ENCODE measurements at regions not wholly inside any gene's neighbourhood (a gene's known extent, or its start where the extent isn't known, plus 50 kb on each side); places are given as distances from the start of the nearest gene placed in this dataset.

DNA sequence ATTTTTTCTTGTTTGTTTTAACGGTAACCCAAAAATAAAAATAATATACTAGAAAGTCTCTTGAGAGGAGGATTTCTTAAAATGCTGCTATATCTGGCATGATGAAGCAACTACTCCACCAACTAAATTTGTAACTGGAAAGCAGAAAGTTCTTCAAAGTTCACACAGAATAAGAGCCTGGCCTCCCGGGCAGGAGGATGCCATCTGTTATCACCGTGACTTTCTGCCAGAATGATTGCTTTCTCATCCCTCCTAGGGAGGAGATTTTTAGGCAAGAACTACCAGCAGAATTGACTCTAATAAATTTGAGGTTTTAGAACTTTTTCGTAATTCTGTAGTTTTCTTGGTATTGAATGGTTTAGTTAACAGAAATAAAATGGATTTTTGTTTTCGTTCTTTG is 464.6 kb upstream of the ACTBL2 start:
- intact Hi-C loops (cut with DNase I): no loop called here
- no peak for DNase-seq
- no peak for ATAC-seq (ENCODE audit: low FRiP score)
- peaks cover 3% of the 10 kb centered on the region for H3K9me3 ChIP-seq (ENCODE audit: control insufficient read depth, low read length)
- no peak overlapping the region for H3K4me3 ChIP-seq (ENCODE audit: low read length in 2 of 2)
- H3K27ac ChIP-seq (ENCODE audit: low read depth in 1 of 2, low read length in 2 of 2): no peak overlapping the region
- WGBS, 2 donors: 63 to 67% methylated on average over 5 of the region's 5 CpGs
- H3K4me1 ChIP-seq (ENCODE audit: control insufficient read depth in 1 of 2, insufficient read depth in 2 of 2, low read length in 2 of 2): no peaks in the 10 kb centered on the region
- no peaks in the 10 kb centered on the region for H3K36me3 ChIP-seq (ENCODE audit: control insufficient read depth in 1 of 2, insufficient read depth in 2 of 2, low read length in 1 of 2)
- peaks cover 0 to 3% of the 10 kb centered on the region in 2 donors for H3K27me3 ChIP-seq (ENCODE audit: control insufficient read depth in 1 of 2, insufficient read depth in 2 of 2, low read length in 1 of 2)

DNA sequence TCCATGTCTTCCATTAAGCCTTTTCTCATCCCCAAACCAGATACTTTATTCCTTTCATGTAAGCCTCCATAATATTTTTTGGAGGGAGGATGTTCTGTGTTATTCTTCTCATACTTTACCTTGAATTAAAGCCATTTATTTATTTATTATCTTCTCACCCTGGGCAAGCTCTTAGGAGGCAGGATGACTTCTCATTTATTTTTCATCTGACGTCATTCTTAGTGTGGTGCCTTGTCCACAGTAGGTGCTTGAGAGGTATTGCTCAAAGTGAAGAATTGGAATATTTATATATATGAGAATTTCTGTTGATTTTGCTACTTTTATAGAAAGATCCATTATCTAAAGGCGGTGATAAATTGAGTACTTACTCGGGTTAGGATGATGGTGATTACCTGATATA is 458.3 kb upstream of the ACTBL2 start:
- H3K27me3 ChIP-seq (ENCODE audit: control insufficient read depth in 1 of 2, insufficient read depth in 2 of 2, low read length in 1 of 2): no peaks in the 10 kb centered on the region
- H3K4me3 ChIP-seq (ENCODE audit: low read length in 2 of 2): no peak overlapping the region
- 93 to 94% methylated on average over 3 of the region's 3 CpGs for WGBS, 2 donors

DNA sequence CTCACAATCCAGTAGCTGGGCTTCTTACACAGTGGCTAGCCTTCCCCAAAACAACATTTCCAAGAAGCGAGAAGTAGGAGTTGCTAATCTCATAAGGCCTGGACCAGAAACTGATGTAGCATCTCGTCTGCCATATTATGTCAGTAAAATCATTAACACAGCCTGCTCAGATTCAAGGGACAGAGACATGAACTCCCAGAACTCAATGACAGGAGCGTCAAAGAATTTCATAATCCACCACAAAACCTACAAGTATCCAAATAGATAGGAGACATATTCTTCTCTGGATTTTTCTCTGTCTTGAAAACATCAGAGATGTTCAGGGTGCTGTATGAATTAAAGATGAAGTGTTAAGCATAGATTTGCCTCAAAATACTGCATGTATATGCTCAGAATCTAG is 457.6 kb upstream of the ACTBL2 start:
- no peaks in the 10 kb centered on the region for H3K36me3 ChIP-seq (ENCODE audit: control insufficient read depth in 1 of 2, insufficient read depth in 2 of 2, low read length in 1 of 2)
- ATAC-seq (ENCODE audit: low FRiP score): no peak
- H3K4me3 ChIP-seq (ENCODE audit: low read length in 2 of 2): no peak overlapping the region
- no peak overlapping the region for H3K27ac ChIP-seq (ENCODE audit: low read depth in 1 of 2, low read length in 2 of 2)
- H3K27me3 ChIP-seq (ENCODE audit: control insufficient read depth in 1 of 2, insufficient read depth in 2 of 2, low read length in 1 of 2): no peaks in the 10 kb centered on the region
- WGBS, 2 donors: 93 to 97% methylated on average over 3 of the region's 3 CpGs
- no peaks in the 10 kb centered on the region for H3K4me1 ChIP-seq (ENCODE audit: control insufficient read depth in 1 of 2, insufficient read depth in 2 of 2, low read length in 2 of 2)
- no peak for DNase-seq
- intact Hi-C loops (cut with DNase I): no loop called here
- no peaks in the 10 kb centered on the region for H3K9me3 ChIP-seq (ENCODE audit: control insufficient read depth, low read length)

More for the DNA sequence above, 458.3 kb upstream of the ACTBL2 start:
- Histone ChIP-seq H3K36me3 (ENCODE audit: control insufficient read depth in 1 of 2, insufficient read depth in 2 of 2, low read length in 1 of 2) (no peaks in the 10 kb centered on the region), H3K4me1 (ENCODE audit: control insufficient read depth in 1 of 2, insufficient read depth in 2 of 2, low read length in 2 of 2) (no peaks in the 10 kb centered on the region), H3K27ac (ENCODE audit: low read depth in 1 of 2, low read length in 2 of 2) (no peak overlapping the region), H3K9me3 (ENCODE audit: control insufficient read depth, low read length) (no peaks in the 10 kb centered on the region)
- DNase-seq (no peak), ATAC-seq (ENCODE audit: low FRiP score) (no peak)
- intact Hi-C loops (cut with DNase I): no loop called here

DNA sequence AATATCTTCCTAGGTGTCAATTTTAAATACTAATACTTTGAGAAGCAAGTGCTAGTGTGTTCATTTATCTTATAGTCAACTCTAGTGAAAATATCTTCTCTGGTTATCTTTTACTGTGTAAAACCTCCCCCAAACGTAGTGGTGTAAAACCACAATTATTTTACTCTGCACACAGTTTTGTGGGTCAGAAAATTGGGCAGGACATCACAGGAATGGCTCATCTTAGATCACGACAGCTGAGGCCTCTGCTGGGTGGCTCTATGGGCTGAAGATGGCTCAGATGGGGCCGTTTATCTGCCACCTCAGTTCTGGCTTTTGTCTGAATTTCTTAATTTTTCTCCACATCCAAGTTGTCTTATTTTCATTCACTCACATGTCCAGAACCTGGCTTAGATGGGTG is 457.2 kb upstream of the ACTBL2 start:
- no peaks in the 10 kb centered on the region for H3K36me3 ChIP-seq (ENCODE audit: control insufficient read depth in 1 of 2, insufficient read depth in 2 of 2, low read length in 1 of 2)
- H3K4me3 ChIP-seq (ENCODE audit: low read length in 2 of 2): no peak overlapping the region
- intact Hi-C loops (cut with DNase I): no loop called here
- DNase-seq (no peak), ATAC-seq (ENCODE audit: low FRiP score) (no peak)
- 52 to 63% methylated on average over 3 of the region's 3 CpGs for WGBS, 2 donors
- H3K27me3 ChIP-seq (ENCODE audit: control insufficient read depth in 1 of 2, insufficient read depth in 2 of 2, low read length in 1 of 2): no peaks in the 10 kb centered on the region
- H3K4me1 ChIP-seq (ENCODE audit: control insufficient read depth in 1 of 2, insufficient read depth in 2 of 2, low read length in 2 of 2): no peaks in the 10 kb centered on the region
- H3K27ac ChIP-seq (ENCODE audit: low read depth in 1 of 2, low read length in 2 of 2): no peak overlapping the region
- no peaks in the 10 kb centered on the region for H3K9me3 ChIP-seq (ENCODE audit: control insufficient read depth, low read length)

DNA sequence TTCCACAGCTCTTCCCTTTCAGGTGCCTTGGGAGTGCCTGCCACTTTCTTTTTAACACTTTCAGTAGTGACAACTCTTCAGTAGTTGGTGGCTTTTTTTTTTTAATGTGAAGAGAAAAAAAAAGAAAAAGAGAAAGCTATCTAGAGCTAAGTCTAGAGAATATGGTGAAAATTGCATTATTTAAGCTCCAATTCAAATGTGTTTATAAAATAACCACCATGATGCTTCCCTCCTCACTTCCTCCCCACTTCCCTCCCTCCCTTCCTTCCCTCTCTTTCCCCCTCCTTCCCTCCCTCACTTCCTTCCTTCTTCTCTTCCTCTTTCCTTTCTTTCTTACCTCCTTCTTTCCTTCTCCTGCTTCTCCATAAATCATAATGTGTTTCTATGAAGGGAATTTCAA is 456.7 kb upstream of the ACTBL2 start:
- no peak for ATAC-seq (ENCODE audit: low FRiP score)
- no peaks in the 10 kb centered on the region for H3K4me1 ChIP-seq (ENCODE audit: control insufficient read depth in 1 of 2, insufficient read depth in 2 of 2, low read length in 2 of 2)
- H3K27me3 ChIP-seq (ENCODE audit: control insufficient read depth in 1 of 2, insufficient read depth in 2 of 2, low read length in 1 of 2): no peaks in the 10 kb centered on the region
- H3K9me3 ChIP-seq (ENCODE audit: control insufficient read depth, low read length): no peaks in the 10 kb centered on the region
- no peaks in the 10 kb centered on the region for H3K36me3 ChIP-seq (ENCODE audit: control insufficient read depth in 1 of 2, insufficient read depth in 2 of 2, low read length in 1 of 2)
- no peak for DNase-seq
- H3K4me3 ChIP-seq (ENCODE audit: low read length in 2 of 2): no peak overlapping the region
- intact Hi-C loops (cut with DNase I): no loop called here
- no peak overlapping the region for H3K27ac ChIP-seq (ENCODE audit: low read depth in 1 of 2, low read length in 2 of 2)

DNA sequence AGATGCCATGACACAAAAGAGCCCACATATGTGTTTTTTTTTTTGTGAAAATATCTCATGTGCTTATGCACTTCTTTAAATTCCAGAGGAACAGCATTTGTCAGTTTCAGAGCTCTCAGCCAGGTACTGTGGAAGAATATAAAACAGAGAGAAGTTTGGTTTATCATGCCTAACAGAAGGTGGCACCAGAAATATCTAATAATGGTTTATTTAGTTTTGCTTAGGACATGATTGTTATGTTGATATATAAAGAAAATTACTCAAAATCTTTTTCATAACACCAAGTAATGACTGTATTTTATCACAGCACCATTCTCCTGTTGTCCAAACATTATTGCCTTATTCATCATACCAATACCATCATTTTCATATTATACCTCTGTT is 455.6 kb upstream of the ACTBL2 start:
- no peak for DNase-seq

DNA sequence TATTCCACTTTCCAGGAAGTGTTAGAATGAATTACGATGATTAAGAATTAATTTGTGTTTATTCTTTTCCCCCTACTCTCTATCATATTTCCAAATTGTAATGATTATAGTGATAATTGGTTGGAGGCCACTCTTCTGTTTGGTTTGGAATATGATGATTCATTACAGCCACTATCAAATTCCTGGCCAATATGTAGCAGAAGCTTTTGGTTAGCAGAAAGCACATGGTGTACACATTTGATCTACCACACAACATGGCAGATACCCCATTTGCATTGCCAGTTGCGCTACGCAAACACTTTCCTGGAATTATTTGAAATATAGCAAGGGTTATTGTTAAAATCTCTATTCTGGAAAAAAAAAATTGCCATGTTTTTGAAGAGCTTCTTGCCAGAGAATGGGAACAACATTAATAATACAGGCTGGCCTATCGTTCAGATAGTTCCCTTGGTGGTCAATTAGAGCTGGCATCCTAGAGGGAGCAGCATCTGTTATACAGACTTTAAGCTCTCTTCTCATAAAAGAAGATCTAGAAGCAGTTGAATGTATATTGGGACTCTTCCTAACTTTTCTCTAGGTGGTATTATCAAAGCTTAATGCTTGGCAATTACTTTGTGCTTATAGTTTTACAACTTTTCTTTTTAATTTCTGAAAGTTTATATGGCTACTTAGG is 455.0 kb upstream of the ACTBL2 start:
- Histone ChIP-seq H3K9me3 (ENCODE audit: control insufficient read depth, low read length) (no peaks in the 10 kb centered on the region), H3K4me3 (ENCODE audit: low read length in 2 of 2) (no peak overlapping the region), H3K36me3 (ENCODE audit: control insufficient read depth in 1 of 2, insufficient read depth in 2 of 2, low read length in 1 of 2) (no peaks in the 10 kb centered on the region), H3K27me3 (ENCODE audit: control insufficient read depth in 1 of 2, insufficient read depth in 2 of 2, low read length in 1 of 2) (no peaks in the 10 kb centered on the region), H3K27ac (ENCODE audit: low read depth in 1 of 2, low read length in 2 of 2) (no peak overlapping the region), H3K4me1 (ENCODE audit: control insufficient read depth in 1 of 2, insufficient read depth in 2 of 2, low read length in 2 of 2) (no peaks in the 10 kb centered on the region)
- ATAC-seq (ENCODE audit: low FRiP score): no peak
- WGBS, 2 donors: 94 to 95% methylated on average over 4 of the region's 4 CpGs
- DNase-seq: no peak
- intact Hi-C loops (cut with DNase I): no loop called here

More for the DNA sequence above, 455.6 kb upstream of the ACTBL2 start:
- Histone ChIP-seq H3K4me1 (ENCODE audit: control insufficient read depth in 1 of 2, insufficient read depth in 2 of 2, low read length in 2 of 2) (no peaks in the 10 kb centered on the region), H3K4me3 (ENCODE audit: low read length in 2 of 2) (no peak overlapping the region), H3K9me3 (ENCODE audit: control insufficient read depth, low read length) (no peaks in the 10 kb centered on the region), H3K27ac (ENCODE audit: low read depth in 1 of 2, low read length in 2 of 2) (no peak overlapping the region), H3K36me3 (ENCODE audit: control insufficient read depth in 1 of 2, insufficient read depth in 2 of 2, low read length in 1 of 2) (no peaks in the 10 kb centered on the region), H3K27me3 (ENCODE audit: control insufficient read depth in 1 of 2, insufficient read depth in 2 of 2, low read length in 1 of 2) (no peaks in the 10 kb centered on the region)
- ATAC-seq (ENCODE audit: low FRiP score): no peak
- intact Hi-C loops (cut with DNase I): no loop called here

DNA sequence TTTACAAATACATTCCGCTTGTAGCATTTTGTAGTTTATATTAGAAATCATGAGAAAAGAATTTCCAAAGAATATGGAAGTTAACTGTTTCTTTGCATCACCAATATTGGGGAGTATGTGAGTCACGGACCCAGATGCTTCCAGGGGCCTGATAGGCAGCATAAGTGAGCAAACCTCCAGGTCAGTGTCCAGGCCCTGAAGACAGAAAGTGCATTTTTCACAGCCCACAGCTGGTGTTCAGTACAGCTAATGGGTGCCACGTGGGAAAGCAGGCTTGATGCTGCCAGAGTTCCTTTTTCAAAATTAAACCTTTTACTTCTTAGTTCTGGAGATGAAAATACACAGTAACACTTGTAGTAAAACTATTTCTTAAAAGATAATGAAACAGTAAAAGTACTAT is 454.4 kb upstream of the ACTBL2 start:
- intact Hi-C loops (cut with DNase I): no loop called here

DNA sequence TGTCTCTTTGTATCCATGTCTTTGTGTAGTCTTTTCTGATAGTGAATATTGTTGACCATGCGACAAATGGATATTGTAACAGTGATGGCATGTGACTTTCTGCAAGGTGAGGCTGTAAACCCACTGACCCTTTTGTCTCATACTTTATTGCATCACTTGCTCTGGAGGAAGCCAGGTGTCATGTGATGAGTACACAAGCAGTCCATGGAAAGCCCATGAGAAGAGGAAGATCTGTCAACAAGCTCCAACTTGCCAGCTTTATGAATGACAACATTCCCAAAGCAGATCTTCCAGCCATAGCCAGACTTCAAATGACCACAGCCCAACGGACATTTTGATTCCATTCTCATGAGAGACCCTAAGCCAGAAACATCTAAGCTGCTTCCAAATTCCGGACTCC is 450.1 kb upstream of the ACTBL2 start:
- no peaks in the 10 kb centered on the region for H3K27me3 ChIP-seq (ENCODE audit: control insufficient read depth in 1 of 2, insufficient read depth in 2 of 2, low read length in 1 of 2)

More for the DNA sequence above, 454.4 kb upstream of the ACTBL2 start:
- Histone ChIP-seq H3K36me3 (ENCODE audit: control insufficient read depth in 1 of 2, insufficient read depth in 2 of 2, low read length in 1 of 2) (no peaks in the 10 kb centered on the region), H3K4me3 (ENCODE audit: low read length in 2 of 2) (no peak overlapping the region), H3K27ac (ENCODE audit: low read depth in 1 of 2, low read length in 2 of 2) (no peak overlapping the region), H3K27me3 (ENCODE audit: control insufficient read depth in 1 of 2, insufficient read depth in 2 of 2, low read length in 1 of 2) (no peaks in the 10 kb centered on the region), H3K9me3 (ENCODE audit: control insufficient read depth, low read length) (no peaks in the 10 kb centered on the region), H3K4me1 (ENCODE audit: control insufficient read depth in 1 of 2, insufficient read depth in 2 of 2, low read length in 2 of 2) (no peaks in the 10 kb centered on the region)
- ATAC-seq (ENCODE audit: low FRiP score) (no peak), DNase-seq (no peak)
- 72 to 78% methylated on average over 3 of the region's 3 CpGs for WGBS, 2 donors

More for the DNA sequence above, 450.1 kb upstream of the ACTBL2 start:
- no peaks in the 10 kb centered on the region for H3K9me3 ChIP-seq (ENCODE audit: control insufficient read depth, low read length)
- intact Hi-C loops (cut with DNase I): no loop called here
- DNase-seq (no peak), ATAC-seq (ENCODE audit: low FRiP score) (no peak)
- no peaks in the 10 kb centered on the region for H3K4me1 ChIP-seq (ENCODE audit: control insufficient read depth in 1 of 2, insufficient read depth in 2 of 2, low read length in 2 of 2)
- no peak overlapping the region for H3K4me3 ChIP-seq (ENCODE audit: low read length in 2 of 2)
- H3K27ac ChIP-seq (ENCODE audit: low read depth in 1 of 2, low read length in 2 of 2): no peak overlapping the region
- H3K36me3 ChIP-seq (ENCODE audit: control insufficient read depth in 1 of 2, insufficient read depth in 2 of 2, low read length in 1 of 2): no peaks in the 10 kb centered on the region
- WGBS, 2 donors: 45 to 54% methylated on average over 3 of the region's 3 CpGs

All from aorta (tissue), 5 donors.